Calu3 (cell line): ENCODE measurements at regions not wholly inside any gene's neighbourhood (a gene's known extent, or its start where the extent isn't known, plus 50 kb on each side); places are given as distances from the start of the nearest gene placed in this dataset.

Experiments used
- BruUV-seq: library from RNA; stranded (reverse); fragments of 400-500 nt; replicated peaks from 2 replicates; lab custom pipeline; 2021; lab: Mats Ljungman, UMichigan
- CTCF ChIA-PET: fragments of 300-600 bp; sonication (Branson Sonifier 250); formaldehyde crosslinking; loops from one replicate; lab custom pipeline; 2022; ENCODE audit warnings: antibody characterized with exemption; lab: Charles Lee
- DNase-seq: peaks from one replicate; pipeline ENCODE4 v3.0.0; 2022
- H3K27ac Mint-ChIP-seq: one replicate; pipeline ENCODE4 v1.8.0; 2022; ENCODE audit warnings: mixed read lengths; ENCODE audit not compliant: unreplicated experiment
- H3K27me3 Mint-ChIP-seq: one replicate; pipeline ENCODE4 v1.8.0; 2022; ENCODE audit warnings: mixed read lengths; ENCODE audit not compliant: unreplicated experiment
- H3K36me3 Mint-ChIP-seq: one replicate; pipeline ENCODE4 v1.8.0; 2022; ENCODE audit warnings: mild to moderate bottlenecking, moderate library complexity, mixed read lengths; ENCODE audit not compliant: insufficient read depth, unreplicated experiment
- H3K4me1 Mint-ChIP-seq: one replicate; pipeline ENCODE4 v1.8.0; 2022; ENCODE audit warnings: mild to moderate bottlenecking, low read depth, mixed read lengths; ENCODE audit not compliant: unreplicated experiment
- H3K4me3 Mint-ChIP-seq: one replicate; pipeline ENCODE4 v1.8.0; 2022; ENCODE audit warnings: mild to moderate bottlenecking, low read depth, moderate library complexity, mixed read lengths; ENCODE audit not compliant: unreplicated experiment
- H3K9me3 Mint-ChIP-seq: one replicate; pipeline ENCODE4 v1.8.0; 2022; ENCODE audit warnings: low read depth, mixed read lengths; ENCODE audit not compliant: unreplicated experiment
- intact Hi-C: fragments of 100-400 bp; cut with micrococcal nuclease; formaldehyde crosslinking; loops from one replicate; pipeline ENCODE4 v1.10.0; 2022; ENCODE audit not compliant: unreplicated experiment
- TF ChIP-seq, protein P1 (sequence below): fragments of 200-600 bp; IDR thresholded peaks from one replicate; pipeline ENCODE4 v1.8.0; 2022; ENCODE audit warnings: antibody characterized with exemption; ENCODE audit not compliant: unreplicated experiment

DNA sequence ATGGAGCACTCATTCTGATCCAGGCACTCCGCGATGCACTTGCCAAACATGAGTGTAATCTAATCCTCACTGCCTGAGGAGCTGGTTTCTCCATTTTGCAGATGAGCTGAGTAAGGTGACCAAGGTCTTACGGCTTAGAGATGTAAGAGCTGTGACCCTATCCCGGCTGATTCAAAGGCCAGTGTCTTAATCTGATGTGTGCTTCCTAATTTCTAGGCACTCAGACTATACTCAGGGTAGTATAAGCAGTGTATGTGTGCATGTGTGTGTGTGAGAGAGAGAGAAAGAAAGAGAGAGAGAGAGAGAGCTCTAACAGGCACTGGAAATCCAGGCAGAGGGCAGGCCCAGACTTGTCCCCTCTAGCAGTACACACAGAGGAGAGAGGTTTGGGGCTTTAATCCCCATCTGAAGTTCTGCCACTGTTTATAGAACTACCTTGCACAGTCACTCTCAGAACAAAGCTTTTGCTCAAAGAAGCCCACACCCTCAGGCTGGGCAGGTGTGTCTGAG is 188.2 kb downstream of the ZBTB18 start:
- intact Hi-C loops, result no loop called here
- BruUV-seq, result no TSS peak
- Mint-ChIP-seq H3K4me1 (peaks cover 18% of the 10 kb centered on the region), H3K9me3 (peaks cover 4% of the 10 kb centered on the region), H3K27me3 (no peaks in the 10 kb centered on the region), H3K36me3 (no peaks in the 10 kb centered on the region), H3K4me3 (no peak overlapping the region), H3K27ac (no peak overlapping the region)
- TF ChIP-seq, protein P1, sequence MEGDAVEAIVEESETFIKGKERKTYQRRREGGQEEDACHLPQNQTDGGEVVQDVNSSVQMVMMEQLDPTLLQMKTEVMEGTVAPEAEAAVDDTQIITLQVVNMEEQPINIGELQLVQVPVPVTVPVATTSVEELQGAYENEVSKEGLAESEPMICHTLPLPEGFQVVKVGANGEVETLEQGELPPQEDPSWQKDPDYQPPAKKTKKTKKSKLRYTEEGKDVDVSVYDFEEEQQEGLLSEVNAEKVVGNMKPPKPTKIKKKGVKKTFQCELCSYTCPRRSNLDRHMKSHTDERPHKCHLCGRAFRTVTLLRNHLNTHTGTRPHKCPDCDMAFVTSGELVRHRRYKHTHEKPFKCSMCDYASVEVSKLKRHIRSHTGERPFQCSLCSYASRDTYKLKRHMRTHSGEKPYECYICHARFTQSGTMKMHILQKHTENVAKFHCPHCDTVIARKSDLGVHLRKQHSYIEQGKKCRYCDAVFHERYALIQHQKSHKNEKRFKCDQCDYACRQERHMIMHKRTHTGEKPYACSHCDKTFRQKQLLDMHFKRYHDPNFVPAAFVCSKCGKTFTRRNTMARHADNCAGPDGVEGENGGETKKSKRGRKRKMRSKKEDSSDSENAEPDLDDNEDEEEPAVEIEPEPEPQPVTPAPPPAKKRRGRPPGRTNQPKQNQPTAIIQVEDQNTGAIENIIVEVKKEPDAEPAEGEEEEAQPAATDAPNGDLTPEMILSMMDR, result no peak
- CTCF ChIA-PET, result interaction anchor here (0.7 kb wide), 1 partner anchor 20 kb away, joined by 3 read pairs; no protein-coding TSS in a partner anchor
- no peak for DNase-seq

DNA sequence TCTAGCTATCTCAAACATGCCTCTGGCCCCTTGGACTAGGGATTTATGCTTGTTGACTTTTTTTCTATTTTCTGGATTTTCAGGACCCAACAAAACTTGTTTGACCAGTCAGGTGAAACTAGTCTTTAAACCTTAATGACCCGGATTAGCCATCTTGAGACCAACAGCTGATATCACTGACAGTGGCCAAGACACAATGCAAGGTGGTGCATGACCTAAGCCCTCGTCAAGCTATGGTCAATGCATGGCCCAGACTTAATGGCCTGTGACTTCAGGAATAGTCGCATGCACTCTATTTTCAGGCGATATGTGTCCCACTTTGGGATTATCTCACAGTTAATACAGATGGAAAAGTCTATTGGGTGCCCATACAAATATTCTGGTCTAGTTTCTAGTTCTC is 190.4 kb downstream of the ZBTB18 start:
- Mint-ChIP-seq H3K9me3 (peaks cover 3% of the 10 kb centered on the region), H3K27ac (no peak overlapping the region), H3K4me3 (no peak overlapping the region), H3K4me1 (peaks cover 13% of the 10 kb centered on the region), H3K36me3 (no peaks in the 10 kb centered on the region), H3K27me3 (no peaks in the 10 kb centered on the region)
- TF ChIP-seq, protein P1, result no peak
- intact Hi-C loops, result no loop called here
- CTCF ChIA-PET, result interaction anchor here (0.7 kb wide), 1 partner anchor 659 kb away, joined by 3 read pairs; no protein-coding TSS in a partner anchor
- DNase-seq, result no peak
- no TSS peak for BruUV-seq

DNA sequence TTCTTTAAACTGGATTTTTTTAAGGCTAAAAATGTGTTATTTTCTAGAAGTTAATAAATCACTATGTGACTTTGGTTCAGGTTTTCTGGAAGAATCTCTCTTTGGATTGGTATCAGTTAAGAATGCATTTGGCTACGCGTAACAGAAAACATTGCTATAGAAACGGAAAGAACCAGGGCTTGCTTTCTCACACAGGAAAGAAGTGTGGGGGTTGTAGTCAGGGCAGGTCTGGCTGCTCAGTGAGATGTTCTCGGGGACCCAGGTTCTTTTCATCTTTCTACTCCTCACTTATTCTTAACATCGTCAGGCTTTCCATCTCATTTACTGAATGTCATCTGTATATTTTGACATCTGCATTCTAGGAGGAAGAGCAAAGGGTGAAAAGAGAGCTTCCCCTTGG is 191.4 kb downstream of the ZBTB18 start:
- TF ChIP-seq, protein P1, result no peak
- H3K9me3 Mint-ChIP-seq, result no peaks in the 10 kb centered on the region
- no peaks in the 10 kb centered on the region for H3K27me3 Mint-ChIP-seq
- CTCF ChIA-PET, result no interaction called here
- BruUV-seq, result no TSS peak
- no peak overlapping the region for H3K4me3 Mint-ChIP-seq
- no peaks in the 10 kb centered on the region for H3K36me3 Mint-ChIP-seq
- H3K4me1 Mint-ChIP-seq, result peaks cover 3% of the 10 kb centered on the region
- DNase-seq, result no peak
- intact Hi-C loops, result no loop called here
- H3K27ac Mint-ChIP-seq, result no peak overlapping the region

DNA sequence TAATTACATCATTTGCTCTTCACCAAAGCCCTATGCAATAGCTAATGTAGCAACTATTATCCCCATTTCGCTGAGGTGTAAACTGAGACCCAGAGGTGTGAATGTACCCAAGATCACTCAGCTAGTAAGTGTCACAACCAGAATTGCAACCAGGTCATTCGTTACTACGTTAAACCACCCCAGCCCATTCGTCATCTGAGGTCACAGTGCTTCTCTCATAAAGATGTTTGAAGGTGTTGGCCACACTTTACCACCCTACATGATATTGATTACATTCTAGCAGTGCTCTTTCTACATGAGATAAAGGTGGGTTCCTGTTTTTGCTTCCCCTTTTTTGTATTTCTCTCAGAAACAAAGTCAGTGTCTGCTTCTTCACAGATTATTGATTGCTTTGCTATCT is 195.3 kb downstream of the ZBTB18 start:
- CTCF ChIA-PET, result no interaction called here
- H3K27ac Mint-ChIP-seq, result no peak overlapping the region
- intact Hi-C loops, result no loop called here
- DNase-seq, result no peak
- H3K4me3 Mint-ChIP-seq, result no peak overlapping the region
- no peaks in the 10 kb centered on the region for H3K9me3 Mint-ChIP-seq
- H3K27me3 Mint-ChIP-seq, result no peaks in the 10 kb centered on the region
- H3K4me1 Mint-ChIP-seq, result no peaks in the 10 kb centered on the region
- no TSS peak for BruUV-seq
- H3K36me3 Mint-ChIP-seq, result no peaks in the 10 kb centered on the region
- TF ChIP-seq, protein P1, result no peak
